HepG2 (cell line): ENCODE measurements at regions not wholly inside any gene's neighbourhood (a gene's known extent, or its start where the extent isn't known, plus 50 kb on each side); places are given as distances from the start of the nearest gene placed in this dataset.

ENCODE experiments used
- ATAC-seq: fragments of 200-7000 bp; cut with Tn5 transposase; 3 replicates; pipeline ENCODE4 v1.9.1; 2020; ENCODE audit warnings: mild to moderate bottlenecking, moderate library complexity
- BruUV-seq: library from RNA; stranded (reverse); fragments of 400-500 nt; replicated peaks from 2 replicates; lab custom pipeline; 2021; lab: Mats Ljungman, UMichigan
- CTCF ChIA-PET: fragments of 300-600 bp; formaldehyde crosslinking; extraction: SDS; loops from one replicate; lab custom pipeline; 2021; ENCODE audit warnings: low total read pairs, inconsistent platforms, low intra/inter-chr PET ratio; lab: Yijun Ruan, JAX
- POLR2A ChIA-PET: fragments of 350-600 bp; sonication (Branson Sonifier 250); formaldehyde crosslinking; loops from one replicate; lab custom pipeline; 2020; ENCODE audit warnings: antibody characterized with exemption, inconsistent platforms; lab: Yijun Ruan, JAX
- DNase-seq: peaks from one replicate; pipeline ENCODE4 v3.0.0-alpha.2; 2015; ENCODE audit warnings: low spot score
- FAIRE-seq: peaks from 3 replicates; lab custom pipeline; 2011; peaks lifted over from hg19 to GRCh38; lab: Jason Lieb, UNC
- H2AFZ ChIP-seq: one replicate; pipeline ENCODE4 v1.6.1; 2011; ENCODE audit warnings: low read length, inconsistent platforms
- H3K27ac ChIP-seq: fragments of 300-600 bp; 3 replicates; pipeline ENCODE4 v1.8.0; 2011; ENCODE audit warnings: mixed run types, mild to moderate bottlenecking, mixed read lengths, low read length, inconsistent platforms; ENCODE audit not compliant: insufficient read depth; ENCODE audit errors: extremely low read length
- H3K27me3 ChIP-seq, 2 experiments: fragments of 200-600 bp in 1 of 2; 2 replicates in 1 of 2; 3 replicates in 1 of 2; pipeline versions ENCODE4 v1.6.0 to v1.8.0; 2011; ENCODE audit warnings: low read length in 2 of 2, mild to moderate bottlenecking in 2 of 2, moderate library complexity in 2 of 2, inconsistent platforms in 1 of 2; ENCODE audit not compliant: insufficient read depth in 2 of 2, control insufficient read depth in 1 of 2
- H3K36me3 ChIP-seq, 2 experiments: fragments of 200-600 bp in 1 of 2; replicated peaks in 1 of 2; 2 replicates in 1 of 2; 3 replicates in 1 of 2; pipeline versions ENCODE4 v1.5.1 to v1.8.0; 2011; ENCODE audit warnings: low read length in 2 of 2, inconsistent platforms in 1 of 2; ENCODE audit not compliant: insufficient read depth in 2 of 2, control insufficient read depth in 1 of 2
- H3K4me1 ChIP-seq: 2 replicates; pipeline ENCODE4 v1.5.1; 2012; ENCODE audit warnings: low read length, inconsistent platforms; ENCODE audit not compliant: insufficient read depth
- H3K4me2 ChIP-seq: 2 replicates; pipeline ENCODE4 v1.6.0; 2011; ENCODE audit warnings: low read depth, low read length, inconsistent platforms
- H3K4me3 ChIP-seq, 3 experiments: fragments of 200-600 bp in 1 of 3; sonication (generic), shearing (Covaris generic) in 1 of 3; replicated peaks in 1 of 3; 2 replicates each; pipeline ENCODE4 v1.5.1; 2011 to 2016; ENCODE audit warnings: low read length in 3 of 3, inconsistent platforms in 2 of 3, low read depth in 2 of 3, mild to moderate bottlenecking in 2 of 3, control low read depth in 1 of 3, mixed read lengths in 1 of 3; ENCODE audit not compliant: insufficient read depth in 1 of 3
- H3K79me2 ChIP-seq: one replicate; pipeline ENCODE4 v1.6.1; 2011; ENCODE audit warnings: low read length, inconsistent platforms; ENCODE audit not compliant: insufficient read depth
- H3K9ac ChIP-seq: 2 replicates; pipeline ENCODE4 v1.6.0; 2011; ENCODE audit warnings: mild to moderate bottlenecking, low read depth, low read length, inconsistent platforms; ENCODE audit not compliant: insufficient read depth
- H3K9me3 ChIP-seq: 2 replicates; pipeline ENCODE4 v1.5.1; 2012; ENCODE audit warnings: mild to moderate bottlenecking, low read length
- H4K20me1 ChIP-seq: 2 replicates; pipeline ENCODE4 v1.6.0; 2011; ENCODE audit warnings: inconsistent platforms, mild to moderate bottlenecking, low read length, moderate library complexity; ENCODE audit not compliant: insufficient read depth
- AHR ChIP-seq: IDR thresholded peaks from 2 replicates; pipeline ENCODE4 v1.6.1; 2018; ENCODE audit warnings: missing genetic modification reagents, missing compliant biosample characterization
- ATF3 ChIP-seq: sonication (generic); formaldehyde crosslinking; IDR thresholded peaks from 2 replicates; pipeline ENCODE4 v1.4.0; 2020; ENCODE audit warnings: missing genetic modification reagents
- ELF4 ChIP-seq: sonication (generic); formaldehyde crosslinking; IDR thresholded peaks from 2 replicates; pipeline ENCODE4 v1.5.0; 2020; ENCODE audit warnings: missing genetic modification reagents, mild to moderate bottlenecking, moderate library complexity, borderline replicate concordance
- GZF1 ChIP-seq: sonication (generic); formaldehyde crosslinking; IDR thresholded peaks from 2 replicates; pipeline ENCODE4 v1.5.1; 2020; ENCODE audit warnings: mild to moderate bottlenecking, missing genetic modification reagents
- HDAC1 ChIP-seq: sonication (generic); formaldehyde crosslinking; IDR thresholded peaks from 2 replicates; pipeline ENCODE4 v1.5.1; 2020; ENCODE audit warnings: mild to moderate bottlenecking, missing genetic modification reagents
- IRF2 ChIP-seq: IDR thresholded peaks from 2 replicates; pipeline ENCODE4 v1.6.1; 2018; ENCODE audit warnings: missing genetic modification reagents, missing compliant biosample characterization
- PBX2 ChIP-seq: IDR thresholded peaks from 2 replicates; pipeline ENCODE4 v1.6.1; 2016; ENCODE audit warnings: control low read depth
- SIX1 ChIP-seq: sonication (generic); formaldehyde crosslinking; IDR thresholded peaks from 2 replicates; pipeline ENCODE4 v1.4.0; 2020; ENCODE audit warnings: missing genetic modification reagents, borderline replicate concordance
- SOX5 ChIP-seq: IDR thresholded peaks from 2 replicates; pipeline ENCODE4 v1.6.1; 2016; ENCODE audit warnings: borderline replicate concordance
- STAT5B ChIP-seq: sonication (generic); formaldehyde crosslinking; IDR thresholded peaks from 2 replicates; pipeline ENCODE4 v1.4.0; 2020; ENCODE audit warnings: missing genetic modification reagents
- WIZ ChIP-seq: sonication (generic); formaldehyde crosslinking; IDR thresholded peaks from 2 replicates; pipeline ENCODE4 v1.5.1; 2020; ENCODE audit warnings: mild to moderate bottlenecking, missing genetic modification reagents
- ZBTB42 ChIP-seq: sonication (generic); formaldehyde crosslinking; IDR thresholded peaks from 2 replicates; pipeline ENCODE4 v1.5.0; 2020; ENCODE audit warnings: mild to moderate bottlenecking, missing genetic modification reagents
- ZNF282 ChIP-seq: fragments of 450-650 bp; IDR thresholded peaks from 2 replicates; pipeline ENCODE4 v1.6.1; 2018; ENCODE audit not compliant: partially characterized antibody
- ZNF460 ChIP-seq: sonication (generic); formaldehyde crosslinking; IDR thresholded peaks from 2 replicates; pipeline ENCODE4 v1.5.1; 2020; ENCODE audit warnings: missing genetic modification reagents, mild to moderate bottlenecking, borderline replicate concordance
- ZNF652 ChIP-seq: IDR thresholded peaks from 2 replicates; pipeline ENCODE4 v1.6.1; 2016; ENCODE audit warnings: low read depth, borderline replicate concordance
- WGBS: methylation state at CpG from one replicate; pipeline ENCODE4 v1.1.6; 2017; ENCODE audit warnings: low lambda C conversion rate; 5-methylcytosine and 5-hydroxymethylcytosine counted together
- in situ Hi-C: cut with HindIII; loops from 2 replicates; pipeline ENCODE4 v1.10.0; 2017; ENCODE audit warnings: low pct_unique_long_range_greater_than_20kb; ENCODE audit not compliant: extremely low pct_ligation_motif_present
- intact Hi-C: fragments of 100-400 bp; cut with micrococcal nuclease; formaldehyde crosslinking; loops from one replicate; pipeline ENCODE4 v1.10.0; 2022; ENCODE audit not compliant: unreplicated experiment

GRCh38 chr6:169975286-169975685, 223.9 kb downstream of the ERMARD start:
- ATAC-seq = no peak
- intact Hi-C loops (no loop called here), in situ Hi-C loops (no loop called here)
- ChIA-PET CTCF (no interaction called here), POLR2A (no interaction called here)
- TF ChIP-seq AHR (CRISPR knock-in tag) (no peak), ELF4 (CRISPR knock-in tag) (no peak), ZBTB42 (no peak), GZF1 (no peak), WIZ (CRISPR knock-in tag) (no peak), IRF2 (CRISPR knock-in tag) (no peak), SOX5 (CRISPR knock-in tag) (no peak), ZNF282 (no peak), HDAC1 (CRISPR knock-in tag) (no peak), ZNF652 (no peak), ATF3 (no peak), ZNF460 (CRISPR knock-in tag) (no peak), STAT5B (CRISPR knock-in tag) (no peak), SIX1 (CRISPR knock-in tag) (no peak), PBX2 (CRISPR knock-in tag) (no peak)
- no peak overlapping the region for H3K4me3 ChIP-seq
- H3K4me2 ChIP-seq = no peak overlapping the region
- no peak overlapping the region for H3K27ac ChIP-seq
- H3K79me2 ChIP-seq = no peaks in the 10 kb centered on the region
- no peak overlapping the region for H2AFZ ChIP-seq
- H3K36me3 ChIP-seq = no peaks in the 10 kb centered on the region
- WGBS = 4% methylated on average over 4 of the region's 14 CpGs
- FAIRE-seq = no peak
- no peaks in the 10 kb centered on the region for H3K4me1 ChIP-seq
- H3K27me3 ChIP-seq = peaks cover 21 to 63% of the 10 kb centered on the region in 2 experiments
- no TSS peak for BruUV-seq
- DNase-seq = no peak
- H3K9me3 ChIP-seq = no peaks in the 10 kb centered on the region
- no peaks in the 10 kb centered on the region for H4K20me1 ChIP-seq
- H3K9ac ChIP-seq = no peak overlapping the region
